ENCODE measurements at regions not wholly inside any gene's neighbourhood (a gene's known extent, or its start where the extent isn't known, plus 50 kb on each side); places are given as distances from the start of the nearest gene placed in this dataset.

DNA sequence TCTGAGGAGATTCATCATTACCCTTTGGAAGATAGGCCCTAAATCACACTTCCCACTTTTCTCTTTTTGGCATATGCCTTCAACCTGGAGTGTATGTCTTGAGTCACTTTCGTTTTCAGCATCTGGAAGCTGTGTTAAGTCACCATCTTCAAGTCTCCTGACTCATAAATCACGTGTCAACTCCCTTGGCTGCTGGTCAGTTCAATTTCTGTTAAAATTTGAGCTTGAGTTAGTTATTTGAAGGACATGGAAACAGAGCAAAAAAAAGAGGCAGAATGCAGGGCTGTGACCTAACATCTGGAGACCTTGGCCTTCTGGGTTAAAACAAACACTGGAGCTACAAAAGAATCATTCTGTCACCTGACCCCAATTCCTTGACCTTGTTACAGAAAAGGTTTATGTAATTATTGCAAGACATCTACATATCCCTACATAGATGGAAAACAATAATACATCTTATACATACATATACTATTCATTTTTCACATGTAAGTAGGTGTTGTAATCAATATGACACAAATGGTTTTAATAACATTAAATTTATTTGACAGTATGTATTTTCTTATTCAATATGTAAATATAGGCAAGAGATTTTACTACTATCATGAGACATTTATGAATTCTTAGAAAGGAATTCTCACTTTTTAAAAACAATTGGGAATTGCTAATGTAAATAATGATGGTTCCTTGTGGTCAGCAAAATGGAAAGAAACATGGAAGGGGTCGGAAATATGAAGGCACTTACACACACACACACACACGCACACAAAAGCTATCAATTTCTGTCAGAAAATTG is 169.7 kb upstream of the PHYHIPL start:
- TF ChIP-seq, protein P1, sequence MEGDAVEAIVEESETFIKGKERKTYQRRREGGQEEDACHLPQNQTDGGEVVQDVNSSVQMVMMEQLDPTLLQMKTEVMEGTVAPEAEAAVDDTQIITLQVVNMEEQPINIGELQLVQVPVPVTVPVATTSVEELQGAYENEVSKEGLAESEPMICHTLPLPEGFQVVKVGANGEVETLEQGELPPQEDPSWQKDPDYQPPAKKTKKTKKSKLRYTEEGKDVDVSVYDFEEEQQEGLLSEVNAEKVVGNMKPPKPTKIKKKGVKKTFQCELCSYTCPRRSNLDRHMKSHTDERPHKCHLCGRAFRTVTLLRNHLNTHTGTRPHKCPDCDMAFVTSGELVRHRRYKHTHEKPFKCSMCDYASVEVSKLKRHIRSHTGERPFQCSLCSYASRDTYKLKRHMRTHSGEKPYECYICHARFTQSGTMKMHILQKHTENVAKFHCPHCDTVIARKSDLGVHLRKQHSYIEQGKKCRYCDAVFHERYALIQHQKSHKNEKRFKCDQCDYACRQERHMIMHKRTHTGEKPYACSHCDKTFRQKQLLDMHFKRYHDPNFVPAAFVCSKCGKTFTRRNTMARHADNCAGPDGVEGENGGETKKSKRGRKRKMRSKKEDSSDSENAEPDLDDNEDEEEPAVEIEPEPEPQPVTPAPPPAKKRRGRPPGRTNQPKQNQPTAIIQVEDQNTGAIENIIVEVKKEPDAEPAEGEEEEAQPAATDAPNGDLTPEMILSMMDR (IDR thresholded peaks at IDR 0.05; ENCODE audit: low read depth, low read length) = no peak

DNA sequence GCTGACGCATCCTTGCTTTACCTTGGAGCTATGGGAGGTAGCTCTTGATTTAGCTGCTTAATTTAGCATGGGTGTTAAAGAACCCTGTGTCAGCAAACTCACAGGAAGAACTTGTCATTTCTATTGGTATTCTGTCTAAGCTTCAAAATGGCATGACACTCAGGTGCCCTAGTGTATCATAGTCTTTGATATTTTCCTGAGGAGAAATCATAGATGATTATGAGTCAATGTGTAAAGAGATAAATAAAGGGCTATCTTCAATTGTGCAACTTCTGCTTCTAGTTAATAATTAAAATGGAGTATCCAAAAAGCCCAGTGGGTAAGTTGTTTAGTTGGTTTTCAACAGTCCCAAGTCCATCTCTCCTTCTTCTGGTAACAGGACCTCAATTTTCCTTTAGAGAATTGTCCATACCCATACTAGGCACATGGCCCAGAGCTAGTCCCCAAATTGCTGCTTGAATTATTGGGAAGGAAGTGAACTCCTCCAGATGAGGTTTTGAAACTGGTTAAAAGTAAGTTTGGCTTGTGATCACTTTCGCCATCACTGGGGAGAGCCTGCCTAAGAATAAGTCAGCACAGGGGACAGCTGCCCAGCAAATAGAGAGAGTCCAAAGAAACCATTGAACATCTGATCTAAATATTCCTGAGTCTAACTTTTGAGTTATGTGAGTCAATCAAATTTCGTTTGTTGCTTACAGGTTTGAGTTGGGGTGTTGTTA is 169.0 kb upstream of the PHYHIPL start:
- H3K4me3 ChIP-seq (ENCODE audit: low read depth, low read length) = no peak overlapping the region
- TF ChIP-seq, protein P1 (IDR thresholded peaks at IDR 0.05; ENCODE audit: low read depth, low read length) = no peak

More for the DNA sequence above, 169.7 kb upstream of the PHYHIPL start:
- H3K4me3 ChIP-seq (ENCODE audit: low read depth, low read length) = no peak overlapping the region

DNA sequence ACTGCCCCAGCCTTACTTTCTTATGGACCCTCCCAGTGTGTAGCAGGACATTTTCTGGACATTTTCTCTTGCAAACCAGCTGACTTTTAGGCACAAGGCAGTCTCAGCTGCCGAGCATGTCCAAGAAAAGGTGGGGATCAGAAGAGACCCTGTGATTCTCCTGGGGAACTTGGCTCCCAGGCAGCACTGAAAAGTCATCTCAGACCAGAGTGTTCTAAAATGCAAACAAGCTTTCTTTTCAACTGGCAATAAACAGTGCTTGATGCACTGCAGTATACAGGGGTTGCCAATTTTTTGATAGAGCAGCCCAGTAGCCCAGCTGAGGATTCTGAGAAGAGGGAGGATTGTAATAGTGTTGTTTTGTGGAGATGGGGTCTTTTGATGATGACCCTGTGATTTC is 168.0 kb upstream of the PHYHIPL start:
- no peak overlapping the region for H3K4me3 ChIP-seq (ENCODE audit: low read depth, low read length)
- TF ChIP-seq, protein P1 (IDR thresholded peaks at IDR 0.05; ENCODE audit: low read depth, low read length) = no peak

DNA sequence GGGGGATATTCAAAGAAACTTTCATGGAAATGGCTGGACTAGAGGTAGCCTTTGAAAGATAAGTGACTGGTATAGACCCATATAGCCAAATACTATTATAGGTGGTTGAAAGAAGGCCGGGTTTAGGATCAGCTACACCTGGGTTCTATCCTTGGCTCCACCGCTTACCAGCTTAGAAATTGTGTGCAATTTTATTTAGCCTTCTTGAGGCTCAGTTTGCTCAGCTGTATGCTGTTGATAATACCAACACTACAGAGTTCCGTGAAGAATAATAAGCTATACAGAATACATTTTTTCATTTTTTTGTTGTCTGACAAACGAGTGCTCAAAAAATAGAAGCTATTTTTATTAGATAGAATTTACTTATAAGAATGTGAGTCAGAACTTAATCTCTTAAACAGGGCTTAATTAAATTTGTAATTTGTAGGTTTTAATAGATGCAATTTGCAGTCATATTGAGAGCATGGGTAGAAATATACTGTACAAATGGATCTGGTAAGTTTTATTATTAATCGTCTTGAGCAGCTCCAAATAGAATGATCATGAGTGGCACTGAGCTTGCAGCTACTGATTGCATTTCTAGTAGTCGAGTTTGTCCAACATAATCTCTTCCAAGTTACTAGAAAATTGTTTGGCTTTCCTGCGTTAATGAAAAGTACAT is 164.3 kb upstream of the PHYHIPL start:
- no peak overlapping the region for H3K4me3 ChIP-seq (ENCODE audit: low read depth, low read length)
- TF ChIP-seq, protein P1 (IDR thresholded peaks at IDR 0.05; ENCODE audit: low read depth, low read length) = no peak

DNA sequence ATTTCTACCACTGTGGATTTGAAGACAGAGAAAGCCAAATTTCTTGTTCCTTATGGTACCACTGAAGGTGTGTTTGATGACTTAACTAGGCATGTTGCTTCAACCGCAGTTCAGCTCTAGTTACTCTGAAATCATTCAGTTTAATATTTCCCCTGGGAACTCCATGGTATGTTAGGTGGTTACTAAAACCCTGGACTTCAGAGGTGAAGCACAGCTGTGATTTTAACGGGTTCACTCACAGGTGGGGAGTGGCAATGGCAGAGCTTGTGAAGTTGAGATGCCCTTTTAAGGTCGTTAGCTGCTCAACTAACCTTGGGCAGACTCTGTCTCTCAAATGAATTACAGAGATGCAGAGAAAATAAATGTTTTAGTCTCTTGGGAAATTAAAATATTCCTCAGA is 163.6 kb upstream of the PHYHIPL start:
- TF ChIP-seq, protein P1 (IDR thresholded peaks at IDR 0.05; ENCODE audit: low read depth, low read length) = no peak
- H3K4me3 ChIP-seq (ENCODE audit: low read depth, low read length) = no peak overlapping the region

DNA sequence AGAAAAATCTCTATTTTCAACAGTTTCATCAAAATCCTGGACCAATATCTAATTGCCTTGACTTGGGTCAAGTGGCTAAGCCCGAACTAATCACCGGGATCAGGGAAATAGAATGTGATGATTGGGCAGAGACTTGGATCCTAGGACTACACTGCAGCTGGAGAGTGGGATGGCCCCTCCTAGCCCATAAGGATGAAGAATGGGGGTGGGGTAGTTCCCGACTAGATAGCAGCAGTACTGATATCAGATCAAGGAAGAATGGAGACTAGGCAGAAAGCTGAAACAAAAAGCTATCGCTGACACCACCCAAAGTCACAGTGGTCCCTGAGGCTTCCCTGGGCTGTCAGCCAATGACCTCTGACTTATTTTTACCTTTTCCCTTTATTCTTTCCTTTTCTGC is 160.4 kb upstream of the PHYHIPL start:
- no peak overlapping the region for H3K4me3 ChIP-seq (ENCODE audit: low read depth, low read length)
- TF ChIP-seq, protein P1 (IDR thresholded peaks at IDR 0.05; ENCODE audit: low read depth, low read length) = no peak

All from WI38 (cell line).